Thoracic aorta (tissue), 2 donors: ENCODE measurements at regions not wholly inside any gene's neighbourhood (a gene's known extent, or its start where the extent isn't known, plus 50 kb on each side); places are given as distances from the start of the nearest gene placed in this dataset.

ENCODE experiments used
- ATAC-seq: fragments of 150-250 bp; one replicate; pipeline ENCODE4 v1.8.0; 2017; ENCODE audit warnings: low read depth; ENCODE audit not compliant: insufficient number of reproducible peaks, low FRiP score
- DNase-seq: peaks from one replicate; pipeline ENCODE4 v3.0.0-alpha.2; 2020; ENCODE audit warnings: low spot score
- H3K27ac ChIP-seq, 2 donors: fragments of 200-600 bp; sonication (generic); 1 replicate in 1 of 2; 2 replicates in 1 of 2; pipeline ENCODE4 v1.5.1; 2016; ENCODE audit warnings: mild to moderate bottlenecking in 2 of 2, moderate library complexity in 2 of 2
- H3K27me3 ChIP-seq: fragments of 200-600 bp; sonication (generic); replicated peaks from 2 replicates; pipeline ENCODE4 v1.6.0; 2016; ENCODE audit warnings: mild to moderate bottlenecking; ENCODE audit not compliant: insufficient read depth
- H3K36me3 ChIP-seq: fragments of 200-600 bp; sonication (generic); one replicate; pipeline ENCODE4 v1.5.1; 2016
- H3K4me1 ChIP-seq, 2 donors: fragments of 200-600 bp; sonication (generic); 1 replicate in 1 of 2; 2 replicates in 1 of 2; pipeline versions ENCODE4 v1.5.1 to v1.6.0; 2016; ENCODE audit warnings: low read depth in 2 of 2, mild to moderate bottlenecking in 1 of 2; ENCODE audit not compliant: control insufficient read depth in 1 of 2
- H3K4me3 ChIP-seq: fragments of 200-600 bp; sonication (generic); 2 replicates; pipeline ENCODE4 v1.5.1; 2016; ENCODE audit warnings: mild to moderate bottlenecking
- H3K9me3 ChIP-seq: fragments of 200-600 bp; sonication (generic); 2 replicates; pipeline ENCODE4 v1.5.1; 2016
- TF ChIP-seq, protein P1 (sequence below): fragments of 200-600 bp; sonication (generic); IDR thresholded peaks from one replicate; pipeline ENCODE4 v1.5.1; 2019; ENCODE audit warnings: antibody characterized with exemption

- ATAC-seq (no peak), DNase-seq (no peak)
- no peak overlapping the region for H3K27ac ChIP-seq
- no peaks in the 10 kb centered on the region for H3K9me3 ChIP-seq
- no peaks in the 10 kb centered on the region for H3K27me3 ChIP-seq
- H3K4me3 ChIP-seq, result no peak overlapping the region
- TF ChIP-seq, protein P1, sequence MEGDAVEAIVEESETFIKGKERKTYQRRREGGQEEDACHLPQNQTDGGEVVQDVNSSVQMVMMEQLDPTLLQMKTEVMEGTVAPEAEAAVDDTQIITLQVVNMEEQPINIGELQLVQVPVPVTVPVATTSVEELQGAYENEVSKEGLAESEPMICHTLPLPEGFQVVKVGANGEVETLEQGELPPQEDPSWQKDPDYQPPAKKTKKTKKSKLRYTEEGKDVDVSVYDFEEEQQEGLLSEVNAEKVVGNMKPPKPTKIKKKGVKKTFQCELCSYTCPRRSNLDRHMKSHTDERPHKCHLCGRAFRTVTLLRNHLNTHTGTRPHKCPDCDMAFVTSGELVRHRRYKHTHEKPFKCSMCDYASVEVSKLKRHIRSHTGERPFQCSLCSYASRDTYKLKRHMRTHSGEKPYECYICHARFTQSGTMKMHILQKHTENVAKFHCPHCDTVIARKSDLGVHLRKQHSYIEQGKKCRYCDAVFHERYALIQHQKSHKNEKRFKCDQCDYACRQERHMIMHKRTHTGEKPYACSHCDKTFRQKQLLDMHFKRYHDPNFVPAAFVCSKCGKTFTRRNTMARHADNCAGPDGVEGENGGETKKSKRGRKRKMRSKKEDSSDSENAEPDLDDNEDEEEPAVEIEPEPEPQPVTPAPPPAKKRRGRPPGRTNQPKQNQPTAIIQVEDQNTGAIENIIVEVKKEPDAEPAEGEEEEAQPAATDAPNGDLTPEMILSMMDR, result no peak
- H3K4me1 ChIP-seq, result no peaks in the 10 kb centered on the region
- H3K36me3 ChIP-seq, result no peaks in the 10 kb centered on the region
Measured at GRCh38 chr2:145617420-145617819, 1097.5 kb upstream of the ZEB2 start.

DNA sequence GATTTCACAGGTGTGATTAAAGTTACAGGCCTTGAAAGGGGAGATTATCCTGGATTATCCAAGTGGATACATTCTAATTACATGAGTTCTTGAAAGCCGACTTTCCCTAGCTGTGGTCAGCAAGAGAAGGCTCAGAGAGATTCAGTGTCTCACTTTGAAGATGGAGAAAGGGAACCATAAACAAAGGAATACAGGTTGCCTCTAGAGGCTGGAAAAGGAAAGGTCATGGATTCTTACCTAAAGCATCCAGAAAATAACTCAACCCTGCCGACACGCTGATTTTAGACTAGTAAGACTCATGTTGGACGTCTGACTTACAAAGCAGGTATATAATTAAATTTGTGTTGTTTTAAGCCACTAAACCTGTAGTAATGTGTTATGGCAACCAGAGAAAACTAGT, 1095.7 kb upstream of the ZEB2 start:
- no peak overlapping the region for H3K27ac ChIP-seq
- ATAC-seq (no peak), DNase-seq (no peak)
- no peaks in the 10 kb centered on the region for H3K9me3 ChIP-seq
- no peaks in the 10 kb centered on the region for H3K4me1 ChIP-seq
- H3K36me3 ChIP-seq, result no peaks in the 10 kb centered on the region
- TF ChIP-seq, protein P1, result no peak
- H3K4me3 ChIP-seq, result no peak overlapping the region
- no peaks in the 10 kb centered on the region for H3K27me3 ChIP-seq

DNA sequence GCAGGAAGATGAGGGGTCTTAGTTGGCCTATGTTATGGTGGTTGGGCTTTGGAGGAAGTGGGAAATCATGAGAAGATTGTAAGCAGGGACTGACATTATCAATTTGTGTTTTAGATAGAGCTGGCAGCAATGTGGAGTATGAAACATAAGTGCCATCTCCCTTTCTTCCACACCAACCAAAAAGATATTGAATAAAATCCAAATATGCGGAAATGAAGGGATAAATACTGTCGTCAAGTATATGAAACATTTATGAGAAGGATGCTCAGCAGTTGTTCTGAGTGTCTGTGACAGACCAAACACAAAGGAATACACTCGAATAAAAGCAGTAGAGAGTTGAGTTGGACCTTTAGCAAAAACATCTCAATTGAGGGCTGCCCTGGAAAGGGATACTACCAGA, 1090.0 kb upstream of the ZEB2 start:
- H3K4me3 ChIP-seq, result no peak overlapping the region
- no peaks in the 10 kb centered on the region for H3K4me1 ChIP-seq
- TF ChIP-seq, protein P1, result no peak
- H3K36me3 ChIP-seq, result no peaks in the 10 kb centered on the region
- H3K27me3 ChIP-seq, result no peaks in the 10 kb centered on the region
- no peak overlapping the region for H3K27ac ChIP-seq
- DNase-seq, result no peak
- no peaks in the 10 kb centered on the region for H3K9me3 ChIP-seq
- ATAC-seq, result no peak

DNA sequence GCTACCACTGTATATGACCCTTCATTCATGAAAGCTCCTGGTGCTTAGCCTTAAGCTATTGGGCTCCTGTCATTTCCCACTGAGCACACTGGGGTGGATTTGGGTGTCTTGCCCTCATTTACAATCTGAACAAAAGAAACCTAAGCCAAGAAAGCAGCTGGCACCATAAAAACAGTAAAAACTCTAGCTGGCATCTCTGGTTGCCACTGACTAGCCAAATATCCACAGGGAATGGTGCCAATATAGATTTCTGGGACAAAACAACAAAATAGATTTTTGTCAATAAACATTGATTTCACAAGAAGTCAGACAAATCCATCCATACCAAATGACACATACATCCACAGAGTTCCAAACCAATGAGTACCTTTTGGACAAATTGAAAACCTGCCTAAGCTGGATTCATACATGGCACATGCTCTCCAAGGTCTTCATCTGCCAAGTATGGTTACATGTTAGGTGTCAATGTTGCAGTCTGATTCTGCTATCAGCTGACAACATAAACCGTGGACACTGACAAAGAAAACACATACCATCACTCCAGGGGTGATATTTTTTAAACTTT, 1081.5 kb upstream of the ZEB2 start:
- ATAC-seq (no peak), DNase-seq (no peak)
- TF ChIP-seq, protein P1, result no peak
- Histone ChIP-seq H3K27me3 (no peaks in the 10 kb centered on the region), H3K9me3 (no peaks in the 10 kb centered on the region), H3K27ac (no peak overlapping the region), H3K4me1 (no peaks in the 10 kb centered on the region), H3K36me3 (no peaks in the 10 kb centered on the region), H3K4me3 (no peak overlapping the region)

- no peak for ATAC-seq
- Histone ChIP-seq H3K9me3 (no peaks in the 10 kb centered on the region), H3K4me1 (no peaks in the 10 kb centered on the region), H3K27ac (no peak overlapping the region), H3K27me3 (no peaks in the 10 kb centered on the region), H3K4me3 (no peak overlapping the region), H3K36me3 (no peaks in the 10 kb centered on the region)
- TF ChIP-seq, protein P1, result no peak
- no peak for DNase-seq
Measured at GRCh38 chr2:145600811-145601210, 1080.9 kb upstream of the ZEB2 start.
